ENCODE measurements at regions not wholly inside any gene's neighbourhood (a gene's known extent, or its start where the extent isn't known, plus 50 kb on each side); places are given as distances from the start of the nearest gene placed in this dataset. TPM values are rescaled to one million over a fixed set of nuclear protein-coding genes. Genes with fewer than 3 reads are reported as not detected.
"Not testable (repeated sequence)": the region's sequence is repeated elsewhere in the genome, so short reads cannot be mapped to it uniquely, and the experiment has no call there.

- DNase-seq (ENCODE audit: low read depth in 2 of 3, low spot score in 2 of 3) = not testable (repeated sequence)
Measured at GRCh38 chr20:30384841-30385240, 872.6 kb upstream of the DEFB115 start.

GRCh38 chr20:30386099-30386498 lies 871.4 kb upstream of the DEFB115 start:
- DNase-seq (ENCODE audit: low read depth in 2 of 3, low spot score in 2 of 3) = not testable (repeated sequence)

GRCh38 chr20:30387823-30388222 lies 869.6 kb upstream of the DEFB115 start:
- not testable (repeated sequence) for DNase-seq (ENCODE audit: low read depth in 2 of 3, low spot score in 2 of 3)

- DNase-seq (ENCODE audit: low read depth in 2 of 3, low spot score in 2 of 3) = not testable (repeated sequence)
Measured at GRCh38 chr20:30393523-30393922, 863.9 kb upstream of the DEFB115 start.

GRCh38 chr20:30397111-30397510 lies 860.4 kb upstream of the DEFB115 start:
- DNase-seq (ENCODE audit: low read depth in 2 of 3, low spot score in 2 of 3) = not testable (repeated sequence)

GRCh38 chr20:30405061-30405460 lies 852.4 kb upstream of the DEFB115 start:
- not testable (repeated sequence) for DNase-seq (ENCODE audit: low read depth in 2 of 3, low spot score in 2 of 3)

GRCh38 chr20:30405585-30405984 lies 851.9 kb upstream of the DEFB115 start:
- not testable (repeated sequence) for DNase-seq (ENCODE audit: low read depth in 2 of 3, low spot score in 2 of 3)

- DNase-seq (ENCODE audit: low read depth in 2 of 3, low spot score in 2 of 3) = not testable (repeated sequence)
Measured at GRCh38 chr20:30406370-30406769, 851.1 kb upstream of the DEFB115 start.

- no peak for DNase-seq (ENCODE audit: low read depth in 2 of 3, low spot score in 2 of 3)
Measured at GRCh38 chr20:30412972-30413371, 844.5 kb upstream of the DEFB115 start.

- not testable (repeated sequence) for DNase-seq (ENCODE audit: low read depth in 2 of 3, low spot score in 2 of 3)
Measured at GRCh38 chr20:30417387-30417786, 840.1 kb upstream of the DEFB115 start.

- DNase-seq (ENCODE audit: low read depth in 2 of 3, low spot score in 2 of 3) = not testable (repeated sequence)
Measured at GRCh38 chr20:30418378-30418777, 839.1 kb upstream of the DEFB115 start.

- DNase-seq (ENCODE audit: low read depth in 2 of 3, low spot score in 2 of 3) = no peak
Measured at GRCh38 chr20:30419466-30419865, 838.0 kb upstream of the DEFB115 start.

GRCh38 chr20:30419871-30420420 lies 837.5 kb upstream of the DEFB115 start:
- not testable (repeated sequence) for DNase-seq (ENCODE audit: low read depth in 2 of 3, low spot score in 2 of 3)

Small RNA genes in the stretch of these regions (small RNA-seq; reads per million reads assigned to genes)
- gene CFTRP3 = not detected
- gene MLLT10P1 = not detected
- not detected for gene RF00019

Data from hematopoietic multipotent progenitor cell (in vitro differentiated cells).